Retina (tissue), 1 donor: ENCODE measurements at regions not wholly inside any gene's neighbourhood (a gene's known extent, or its start where the extent isn't known, plus 50 kb on each side); places are given as distances from the start of the nearest gene placed in this dataset.

Experiments
- DNase-seq: peaks from one replicate; pipeline ENCODE4 v3.0.0-alpha.2; 2016

GRCh38 chr15:88315221-88315878 is 58.8 kb upstream of the NTRK3 start:
- DNase-seq = no peak

- DNase-seq = no peak
Observed at GRCh38 chr15:88312941-88313579, 56.5 kb upstream of the NTRK3 start.

GRCh38 chr15:88309363-88309762 is 52.8 kb upstream of the NTRK3 start:
- DNase-seq = no peak

- no peak for DNase-seq
Observed at GRCh38 chr15:88307344-88307743, 50.8 kb upstream of the NTRK3 start.
